Muscle of leg (tissue), 3 donors: ENCODE measurements at regions not wholly inside any gene's neighbourhood (a gene's known extent, or its start where the extent isn't known, plus 50 kb on each side); places are given as distances from the start of the nearest gene placed in this dataset.
A peak's percentile ranks its signal among the peaks of the same experiment; 100 is the strongest.

Experiments used
- DNase-seq: peaks from one replicate; pipeline ENCODE4 v3.0.0; 2013
- H3K27ac ChIP-seq: one replicate; pipeline ENCODE4 v1.5.1; 2013; ENCODE audit warnings: mild to moderate bottlenecking, low read length, control low read depth
- H3K27me3 ChIP-seq: one replicate; pipeline ENCODE4 v1.6.1; 2013; ENCODE audit warnings: low read length; ENCODE audit not compliant: control insufficient read depth, insufficient read depth
- H3K36me3 ChIP-seq: one replicate; pipeline ENCODE4 v1.6.1; 2013; ENCODE audit warnings: low read length; ENCODE audit not compliant: control insufficient read depth, insufficient read depth
- H3K4me1 ChIP-seq: one replicate; pipeline ENCODE4 v1.6.1; 2013; ENCODE audit warnings: low read length; ENCODE audit not compliant: control insufficient read depth, insufficient read depth
- H3K4me3 ChIP-seq: one replicate; pipeline ENCODE4 v1.5.1; 2013; ENCODE audit warnings: low read length, control low read depth
- H3K9me3 ChIP-seq: replicated peaks from 2 replicates; pipeline ENCODE4 v1.6.1; 2013; ENCODE audit warnings: low read depth, low read length; ENCODE audit not compliant: control insufficient read depth
- WGBS: methylation state at CpG from one replicate; pipeline ENCODE4 v1.1.5; 2013; ENCODE audit warnings: missing lambda C conversion rate; ENCODE audit not compliant: insufficient coverage; 5-methylcytosine and 5-hydroxymethylcytosine counted together

- Histone ChIP-seq H3K27me3 (no peaks in the 10 kb centered on the region), H3K27ac (no peak overlapping the region), H3K36me3 (no peaks in the 10 kb centered on the region), H3K4me3 (no peak overlapping the region), H3K9me3 (no peaks in the 10 kb centered on the region), H3K4me1 (no peaks in the 10 kb centered on the region)
- WGBS, result 64% methylated on average over 1 of the region's 4 CpGs
- DNase-seq, result no peak
Measured at GRCh38 chr15:87196498-87196897, 1060.0 kb downstream of the NTRK3 start.

DNA sequence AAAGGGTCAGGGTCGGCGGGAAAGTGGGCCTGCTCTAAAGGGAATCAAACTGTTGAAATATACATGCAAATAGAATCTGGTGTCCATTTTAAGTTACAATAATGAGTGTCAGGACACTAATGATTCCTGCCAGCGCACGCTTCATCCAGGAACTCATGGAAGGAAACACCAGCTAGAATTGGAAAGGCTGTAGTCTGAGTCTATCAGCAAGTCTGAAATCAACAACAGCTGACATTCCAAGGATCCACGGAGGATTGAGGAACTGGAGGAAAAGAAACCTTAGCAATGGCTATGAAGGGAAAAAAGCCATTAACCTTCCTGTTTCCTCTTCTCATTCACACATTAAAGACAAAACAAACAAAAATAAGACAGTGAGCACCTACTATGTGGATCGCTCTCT lies 1063.1 kb downstream of the NTRK3 start:
- H3K27ac ChIP-seq, result no peak overlapping the region
- 50% methylated on average over 2 of the region's 6 CpGs for WGBS
- no peaks in the 10 kb centered on the region for H3K4me1 ChIP-seq

GRCh38 chr15:87167706-87168105 lies 1088.0 kb downstream of the AGBL1 start:
- Histone ChIP-seq H3K4me1 (no peaks in the 10 kb centered on the region), H3K27me3 (no peaks in the 10 kb centered on the region), H3K9me3 (no peaks in the 10 kb centered on the region), H3K4me3 (no peak overlapping the region), H3K36me3 (no peaks in the 10 kb centered on the region), H3K27ac (no peak overlapping the region)
- WGBS, result no CpG with 5 or more reads among the region's 1 CpG
- no peak for DNase-seq

More for the DNA sequence above, 1063.1 kb downstream of the NTRK3 start:
- Histone ChIP-seq H3K9me3 (no peaks in the 10 kb centered on the region), H3K27me3 (no peaks in the 10 kb centered on the region), H3K36me3 (no peaks in the 10 kb centered on the region), H3K4me3 (no peak overlapping the region)
- peak; percentile 52 for DNase-seq

- Histone ChIP-seq H3K27ac (no peak overlapping the region), H3K9me3 (no peaks in the 10 kb centered on the region), H3K36me3 (no peaks in the 10 kb centered on the region), H3K4me3 (no peak overlapping the region), H3K27me3 (no peaks in the 10 kb centered on the region), H3K4me1 (no peaks in the 10 kb centered on the region)
- no peak for DNase-seq
Measured at GRCh38 chr15:87167055-87167454, 1087.4 kb downstream of the AGBL1 start.

GRCh38 chr15:87155771-87156170 lies 1076.1 kb downstream of the AGBL1 start:
- WGBS, result no CpG with 5 or more reads among the region's 4 CpGs
- DNase-seq, result no peak
- Histone ChIP-seq H3K4me1 (no peaks in the 10 kb centered on the region), H3K36me3 (no peaks in the 10 kb centered on the region), H3K9me3 (no peaks in the 10 kb centered on the region), H3K4me3 (no peak overlapping the region), H3K27me3 (no peaks in the 10 kb centered on the region), H3K27ac (no peak overlapping the region)

- no peaks in the 10 kb centered on the region for H3K4me1 ChIP-seq
- no peak for DNase-seq
- no peaks in the 10 kb centered on the region for H3K9me3 ChIP-seq
- no peaks in the 10 kb centered on the region for H3K36me3 ChIP-seq
- H3K27me3 ChIP-seq, result no peaks in the 10 kb centered on the region
- no peak overlapping the region for H3K27ac ChIP-seq
- no peak overlapping the region for H3K4me3 ChIP-seq
Measured at GRCh38 chr15:87154761-87155160, 1075.1 kb downstream of the AGBL1 start.

- Histone ChIP-seq H3K9me3 (no peaks in the 10 kb centered on the region), H3K4me3 (no peak overlapping the region), H3K36me3 (no peaks in the 10 kb centered on the region), H3K27me3 (no peaks in the 10 kb centered on the region), H3K4me1 (no peaks in the 10 kb centered on the region), H3K27ac (no peak overlapping the region)
- no CpG with 5 or more reads among the region's 2 CpGs for WGBS
- DNase-seq, result no peak
Measured at GRCh38 chr15:87151202-87151748, 1071.6 kb downstream of the AGBL1 start.

- Histone ChIP-seq H3K9me3 (no peaks in the 10 kb centered on the region), H3K4me1 (no peaks in the 10 kb centered on the region), H3K4me3 (no peak overlapping the region), H3K36me3 (no peaks in the 10 kb centered on the region), H3K27me3 (no peaks in the 10 kb centered on the region), H3K27ac (no peak overlapping the region)
- no peak for DNase-seq
- WGBS, result no CpG with 5 or more reads among the region's 2 CpGs
Measured at GRCh38 chr15:87145696-87146095, 1066.0 kb downstream of the AGBL1 start.

DNA sequence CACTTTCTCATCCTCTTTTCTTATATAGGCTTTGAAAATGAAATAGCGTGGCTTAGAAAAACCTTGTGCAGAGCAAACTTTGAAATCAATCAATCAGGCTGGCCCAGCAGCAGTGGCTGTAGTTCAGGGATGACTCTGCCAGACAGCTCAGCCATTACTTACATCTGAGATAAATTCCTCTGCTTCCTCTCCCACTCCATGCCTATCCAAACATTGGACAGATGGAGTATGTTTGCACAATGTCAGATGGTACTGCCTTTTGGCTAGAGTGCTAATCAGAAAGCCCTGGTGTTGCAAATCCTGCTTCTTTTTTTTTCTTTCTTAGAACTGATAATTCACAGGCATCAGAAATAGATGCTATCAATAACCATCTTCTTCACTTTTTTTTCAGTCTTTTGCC lies 1065.1 kb downstream of the AGBL1 start:
- Histone ChIP-seq H3K27me3 (no peaks in the 10 kb centered on the region), H3K4me3 (no peak overlapping the region), H3K36me3 (no peaks in the 10 kb centered on the region), H3K27ac (no peak overlapping the region), H3K4me1 (no peaks in the 10 kb centered on the region), H3K9me3 (no peaks in the 10 kb centered on the region)
- no CpG with 5 or more reads among the region's 1 CpG for WGBS
- no peak for DNase-seq

DNA sequence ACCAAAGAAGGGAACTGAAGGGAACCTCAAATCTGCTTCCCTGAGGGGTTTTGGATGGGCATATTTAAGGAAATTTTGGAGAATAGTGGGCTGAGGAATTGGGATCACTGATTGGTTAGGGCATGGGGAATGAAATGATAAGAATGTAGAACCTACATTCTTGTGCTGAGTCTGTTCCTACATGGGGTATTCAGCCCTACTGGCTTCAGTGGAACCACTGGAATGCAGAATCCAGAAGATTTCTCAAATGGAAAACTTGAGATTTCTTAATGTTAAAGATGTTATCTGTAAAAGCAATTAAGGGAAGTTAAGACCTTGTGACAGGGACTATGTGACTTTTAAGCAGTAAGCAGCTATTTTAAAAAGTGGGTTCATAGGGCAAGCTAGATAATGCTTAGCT lies 1062.4 kb downstream of the AGBL1 start:
- no peaks in the 10 kb centered on the region for H3K9me3 ChIP-seq
- no peak overlapping the region for H3K27ac ChIP-seq
- no peaks in the 10 kb centered on the region for H3K4me1 ChIP-seq
- no peaks in the 10 kb centered on the region for H3K27me3 ChIP-seq
- H3K36me3 ChIP-seq, result no peaks in the 10 kb centered on the region
- DNase-seq, result no peak
- no peak overlapping the region for H3K4me3 ChIP-seq

DNA sequence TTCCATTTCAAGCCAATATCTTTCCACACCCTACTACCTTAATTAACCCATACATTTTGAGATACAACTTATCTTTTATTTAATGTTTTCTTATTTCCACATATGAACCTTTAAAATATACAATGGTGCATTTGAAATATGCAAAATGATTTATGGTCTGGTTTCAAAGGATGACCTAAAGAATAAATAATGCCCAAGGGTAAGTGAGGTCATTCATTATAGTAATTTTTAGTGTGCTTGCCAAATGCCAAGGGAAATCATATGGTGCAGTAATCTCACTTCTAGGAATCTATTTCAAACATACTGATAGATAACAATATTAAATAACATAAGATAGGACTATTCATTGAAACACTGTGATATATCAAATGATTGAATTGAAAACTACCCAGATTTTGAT lies 1055.4 kb downstream of the AGBL1 start:
- H3K27me3 ChIP-seq, result no peaks in the 10 kb centered on the region
- DNase-seq, result no peak
- H3K4me3 ChIP-seq, result no peak overlapping the region
- H3K27ac ChIP-seq, result no peak overlapping the region
- no peaks in the 10 kb centered on the region for H3K9me3 ChIP-seq
- H3K36me3 ChIP-seq, result no peaks in the 10 kb centered on the region
- no peaks in the 10 kb centered on the region for H3K4me1 ChIP-seq
